Stimulated activated CD8-positive, alpha-beta memory T cell treated with anti-CD3 and anti-CD28 coated beads, Interleukin-15, amount 100 ng/mL, for 48 hours (primary cell): ENCODE measurements at regions not wholly inside any gene's neighbourhood (a gene's known extent, or its start where the extent isn't known, plus 50 kb on each side); places are given as distances from the start of the nearest gene placed in this dataset.
"Not testable (repeated sequence)": the region's sequence is repeated elsewhere in the genome, so short reads cannot be mapped to it uniquely, and the experiment has no call there.

ENCODE experiments used
- DNase-seq, 2 donors: peaks; one replicate each; pipeline ENCODE4 v3.0.0-alpha.2; 2020; ENCODE audit warnings: low read depth in 2 of 2

GRCh38 chr1:70490153-70490552 lies 79.1 kb downstream of the CTH start:
- DNase-seq = no peak

GRCh38 chr1:70495370-70495769 lies 84.3 kb downstream of the CTH start:
- DNase-seq = no peak

GRCh38 chr1:70496181-70496580 lies 85.1 kb downstream of the CTH start:
- DNase-seq = no peak

GRCh38 chr1:70497152-70497551 lies 86.1 kb downstream of the CTH start:
- DNase-seq = no peak

GRCh38 chr1:70498666-70499065 lies 87.6 kb downstream of the CTH start:
- DNase-seq = no peak

- DNase-seq = no peak
Measured at GRCh38 chr1:70499695-70500094, 88.6 kb downstream of the CTH start.

- no peak for DNase-seq
Measured at GRCh38 chr1:70503358-70503757, 92.3 kb downstream of the CTH start.

GRCh38 chr1:70504176-70504820 lies 93.2 kb downstream of the CTH start:
- DNase-seq = peak in 1 of 2 donors; percentile 6

GRCh38 chr1:70504821-70505193 lies 93.7 kb downstream of the CTH start:
- DNase-seq = no peak

- DNase-seq = not testable (repeated sequence)
Measured at GRCh38 chr1:70507991-70508390, 96.9 kb downstream of the CTH start.

- DNase-seq = no peak
Measured at GRCh38 chr1:70509996-70510876, 99.2 kb downstream of the CTH start.

- DNase-seq = no peak
Measured at GRCh38 chr1:70517444-70517843, 106.4 kb downstream of the CTH start.

- no peak for DNase-seq
Measured at GRCh38 chr1:70518106-70518505, 107.0 kb downstream of the CTH start.

GRCh38 chr1:70528590-70529333 lies 117.7 kb downstream of the CTH start:
- no peak for DNase-seq

- no peak for DNase-seq
Measured at GRCh38 chr1:70536708-70537366, 125.8 kb downstream of the CTH start.

GRCh38 chr1:70537788-70538187 lies 126.7 kb downstream of the CTH start:
- DNase-seq = no peak

GRCh38 chr1:70542030-70542429 lies 131.0 kb downstream of the CTH start:
- no peak for DNase-seq

GRCh38 chr1:70542856-70543255 lies 131.8 kb downstream of the CTH start:
- DNase-seq = no peak

- DNase-seq = no peak
Measured at GRCh38 chr1:70546726-70547125, 135.7 kb downstream of the CTH start.

- DNase-seq = no peak
Measured at GRCh38 chr1:70552662-70553566, 141.8 kb downstream of the CTH start.

- no peak for DNase-seq
Measured at GRCh38 chr1:70553567-70553956, 142.5 kb downstream of the CTH start.
